ENCODE measurements at regions not wholly inside any gene's neighbourhood (a gene's known extent, or its start where the extent isn't known, plus 50 kb on each side); places are given as distances from the start of the nearest gene placed in this dataset.

- no peak overlapping the region for H3K27ac Mint-ChIP-seq
- CTCF ChIA-PET: no interaction called here
- H3K4me3 Mint-ChIP-seq: no peak overlapping the region
- DNase-seq (ENCODE audit: low spot score): no peak
- POLR2A ChIA-PET: no interaction called here
- no peaks in the 10 kb centered on the region for H3K27me3 Mint-ChIP-seq (ENCODE audit: low read depth)
- H3K9me3 Mint-ChIP-seq: no peaks in the 10 kb centered on the region
- ATAC-seq: no peak
- peaks cover 5% of the 10 kb centered on the region for H3K4me1 Mint-ChIP-seq
- H3K36me3 Mint-ChIP-seq: no peaks in the 10 kb centered on the region
- TF ChIP-seq TEAD4 (CRISPR knock-in tag; IDR thresholded peaks at IDR 0.05): no peak
- TF ChIP-seq TEAD1 (CRISPR knock-in tag; IDR thresholded peaks at IDR 0.05): no peak
- TF ChIP-seq TCF7 (CRISPR knock-in tag; IDR thresholded peaks at IDR 0.05; ENCODE audit: low read depth): no peak
- no peak for TF ChIP-seq ELF4 (CRISPR knock-in tag; IDR thresholded peaks at IDR 0.05; ENCODE audit: low read depth)
- TF ChIP-seq ZMAT4 (CRISPR knock-in tag; IDR thresholded peaks at IDR 0.05): no peak
- no peak for TF ChIP-seq ZBTB43 (CRISPR knock-in tag; IDR thresholded peaks at IDR 0.05)
- TF ChIP-seq, protein P1, sequence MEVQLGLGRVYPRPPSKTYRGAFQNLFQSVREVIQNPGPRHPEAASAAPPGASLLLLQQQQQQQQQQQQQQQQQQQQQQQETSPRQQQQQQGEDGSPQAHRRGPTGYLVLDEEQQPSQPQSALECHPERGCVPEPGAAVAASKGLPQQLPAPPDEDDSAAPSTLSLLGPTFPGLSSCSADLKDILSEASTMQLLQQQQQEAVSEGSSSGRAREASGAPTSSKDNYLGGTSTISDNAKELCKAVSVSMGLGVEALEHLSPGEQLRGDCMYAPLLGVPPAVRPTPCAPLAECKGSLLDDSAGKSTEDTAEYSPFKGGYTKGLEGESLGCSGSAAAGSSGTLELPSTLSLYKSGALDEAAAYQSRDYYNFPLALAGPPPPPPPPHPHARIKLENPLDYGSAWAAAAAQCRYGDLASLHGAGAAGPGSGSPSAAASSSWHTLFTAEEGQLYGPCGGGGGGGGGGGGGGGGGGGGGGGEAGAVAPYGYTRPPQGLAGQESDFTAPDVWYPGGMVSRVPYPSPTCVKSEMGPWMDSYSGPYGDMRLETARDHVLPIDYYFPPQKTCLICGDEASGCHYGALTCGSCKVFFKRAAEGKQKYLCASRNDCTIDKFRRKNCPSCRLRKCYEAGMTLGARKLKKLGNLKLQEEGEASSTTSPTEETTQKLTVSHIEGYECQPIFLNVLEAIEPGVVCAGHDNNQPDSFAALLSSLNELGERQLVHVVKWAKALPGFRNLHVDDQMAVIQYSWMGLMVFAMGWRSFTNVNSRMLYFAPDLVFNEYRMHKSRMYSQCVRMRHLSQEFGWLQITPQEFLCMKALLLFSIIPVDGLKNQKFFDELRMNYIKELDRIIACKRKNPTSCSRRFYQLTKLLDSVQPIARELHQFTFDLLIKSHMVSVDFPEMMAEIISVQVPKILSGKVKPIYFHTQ (CRISPR knock-in tag; IDR thresholded peaks at IDR 0.05): no peak
- no peak for TF ChIP-seq ZSCAN18 (CRISPR knock-in tag; IDR thresholded peaks at IDR 0.05)
- TF ChIP-seq ZNF425 (CRISPR knock-in tag; conservative IDR thresholded peaks at IDR 0.05): no peak
- TF ChIP-seq MXD4 (CRISPR knock-in tag; IDR thresholded peaks at IDR 0.05; ENCODE audit: borderline replicate concordance): no peak
- TF ChIP-seq ARID4B (CRISPR knock-in tag; IDR thresholded peaks at IDR 0.05; ENCODE audit: borderline replicate concordance): no peak
- no peak for TF ChIP-seq NR3C1 (CRISPR knock-in tag; conservative IDR thresholded peaks at IDR 0.05; ENCODE audit: low read depth)
- no peak for TF ChIP-seq GRHL2 (CRISPR knock-in tag; IDR thresholded peaks at IDR 0.05; ENCODE audit: insufficient replicate concordance, severe bottlenecking)
- no peak for TF ChIP-seq GABPB1 (CRISPR knock-in tag; IDR thresholded peaks at IDR 0.05)
- TF ChIP-seq, protein P2, sequence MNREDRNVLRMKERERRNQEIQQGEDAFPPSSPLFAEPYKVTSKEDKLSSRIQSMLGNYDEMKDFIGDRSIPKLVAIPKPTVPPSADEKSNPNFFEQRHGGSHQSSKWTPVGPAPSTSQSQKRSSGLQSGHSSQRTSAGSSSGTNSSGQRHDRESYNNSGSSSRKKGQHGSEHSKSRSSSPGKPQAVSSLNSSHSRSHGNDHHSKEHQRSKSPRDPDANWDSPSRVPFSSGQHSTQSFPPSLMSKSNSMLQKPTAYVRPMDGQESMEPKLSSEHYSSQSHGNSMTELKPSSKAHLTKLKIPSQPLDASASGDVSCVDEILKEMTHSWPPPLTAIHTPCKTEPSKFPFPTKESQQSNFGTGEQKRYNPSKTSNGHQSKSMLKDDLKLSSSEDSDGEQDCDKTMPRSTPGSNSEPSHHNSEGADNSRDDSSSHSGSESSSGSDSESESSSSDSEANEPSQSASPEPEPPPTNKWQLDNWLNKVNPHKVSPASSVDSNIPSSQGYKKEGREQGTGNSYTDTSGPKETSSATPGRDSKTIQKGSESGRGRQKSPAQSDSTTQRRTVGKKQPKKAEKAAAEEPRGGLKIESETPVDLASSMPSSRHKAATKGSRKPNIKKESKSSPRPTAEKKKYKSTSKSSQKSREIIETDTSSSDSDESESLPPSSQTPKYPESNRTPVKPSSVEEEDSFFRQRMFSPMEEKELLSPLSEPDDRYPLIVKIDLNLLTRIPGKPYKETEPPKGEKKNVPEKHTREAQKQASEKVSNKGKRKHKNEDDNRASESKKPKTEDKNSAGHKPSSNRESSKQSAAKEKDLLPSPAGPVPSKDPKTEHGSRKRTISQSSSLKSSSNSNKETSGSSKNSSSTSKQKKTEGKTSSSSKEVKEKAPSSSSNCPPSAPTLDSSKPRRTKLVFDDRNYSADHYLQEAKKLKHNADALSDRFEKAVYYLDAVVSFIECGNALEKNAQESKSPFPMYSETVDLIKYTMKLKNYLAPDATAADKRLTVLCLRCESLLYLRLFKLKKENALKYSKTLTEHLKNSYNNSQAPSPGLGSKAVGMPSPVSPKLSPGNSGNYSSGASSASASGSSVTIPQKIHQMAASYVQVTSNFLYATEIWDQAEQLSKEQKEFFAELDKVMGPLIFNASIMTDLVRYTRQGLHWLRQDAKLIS (CRISPR knock-in tag; IDR thresholded peaks at IDR 0.05; ENCODE audit: borderline replicate concordance): no peak
- no peak for TF ChIP-seq MLX (CRISPR knock-in tag; IDR thresholded peaks at IDR 0.05)
- TF ChIP-seq ZNF232 (CRISPR knock-in tag; IDR thresholded peaks at IDR 0.05): no peak
- no peak for TF ChIP-seq ATF2 (CRISPR knock-in tag; IDR thresholded peaks at IDR 0.05; ENCODE audit: borderline replicate concordance, low read depth)
Observed at GRCh38 chr4:42237451-42237850, 85.0 kb upstream of the BEND4 start.

Data from WTC11 (cell line).